Calu3 (cell line): ENCODE measurements at regions not wholly inside any gene's neighbourhood (a gene's known extent, or its start where the extent isn't known, plus 50 kb on each side); places are given as distances from the start of the nearest gene placed in this dataset.

ENCODE experiments used
- BruUV-seq: library from RNA; stranded (reverse); fragments of 400-500 nt; replicated peaks from 2 replicates; lab custom pipeline; 2021; lab: Mats Ljungman, UMichigan
- CTCF ChIA-PET: fragments of 300-600 bp; sonication (Branson Sonifier 250); formaldehyde crosslinking; loops from one replicate; lab custom pipeline; 2022; ENCODE audit warnings: antibody characterized with exemption; lab: Charles Lee
- DNase-seq: peaks from one replicate; pipeline ENCODE4 v3.0.0; 2022
- H3K27ac Mint-ChIP-seq: one replicate; pipeline ENCODE4 v1.8.0; 2022; ENCODE audit warnings: mixed read lengths; ENCODE audit not compliant: unreplicated experiment
- H3K27me3 Mint-ChIP-seq: one replicate; pipeline ENCODE4 v1.8.0; 2022; ENCODE audit warnings: mixed read lengths; ENCODE audit not compliant: unreplicated experiment
- H3K36me3 Mint-ChIP-seq: one replicate; pipeline ENCODE4 v1.8.0; 2022; ENCODE audit warnings: mild to moderate bottlenecking, moderate library complexity, mixed read lengths; ENCODE audit not compliant: insufficient read depth, unreplicated experiment
- H3K4me1 Mint-ChIP-seq: one replicate; pipeline ENCODE4 v1.8.0; 2022; ENCODE audit warnings: mild to moderate bottlenecking, low read depth, mixed read lengths; ENCODE audit not compliant: unreplicated experiment
- H3K4me3 Mint-ChIP-seq: one replicate; pipeline ENCODE4 v1.8.0; 2022; ENCODE audit warnings: mild to moderate bottlenecking, low read depth, moderate library complexity, mixed read lengths; ENCODE audit not compliant: unreplicated experiment
- H3K9me3 Mint-ChIP-seq: one replicate; pipeline ENCODE4 v1.8.0; 2022; ENCODE audit warnings: low read depth, mixed read lengths; ENCODE audit not compliant: unreplicated experiment
- CTCF ChIP-seq: fragments of 200-600 bp; IDR thresholded peaks from one replicate; pipeline ENCODE4 v1.8.0; 2022; ENCODE audit warnings: antibody characterized with exemption; ENCODE audit not compliant: unreplicated experiment
- intact Hi-C: fragments of 100-400 bp; cut with micrococcal nuclease; formaldehyde crosslinking; loops from one replicate; pipeline ENCODE4 v1.10.0; 2022; ENCODE audit not compliant: unreplicated experiment

DNA sequence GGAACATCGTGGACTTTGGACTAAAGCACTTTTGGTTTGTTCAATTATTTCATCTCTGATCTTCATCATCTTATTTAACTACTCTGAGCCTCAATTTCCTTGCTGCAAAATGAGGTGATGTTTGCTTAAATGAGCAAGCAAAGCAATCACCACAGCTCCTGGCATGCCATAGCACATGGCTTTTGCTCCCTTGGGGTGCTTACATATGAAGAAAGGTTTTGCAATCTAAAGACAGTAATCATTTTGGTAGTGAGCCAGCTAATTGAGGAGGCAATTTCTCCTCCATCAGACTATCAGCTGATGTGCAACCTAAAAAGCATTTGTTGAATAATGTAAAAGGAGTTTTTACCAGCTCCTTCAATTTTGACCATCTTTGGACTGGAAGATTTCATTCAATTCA lies 68.8 kb upstream of the KCNJ15 start:
- Mint-ChIP-seq H3K27ac (no peak overlapping the region), H3K36me3 (no peaks in the 10 kb centered on the region), H3K4me1 (no peaks in the 10 kb centered on the region), H3K9me3 (no peaks in the 10 kb centered on the region), H3K4me3 (no peak overlapping the region), H3K27me3 (no peaks in the 10 kb centered on the region)
- intact Hi-C loops, result no loop called here
- no peak for TF ChIP-seq CTCF
- CTCF ChIA-PET, result no interaction called here
- BruUV-seq, result no TSS peak
- DNase-seq, result no peak

DNA sequence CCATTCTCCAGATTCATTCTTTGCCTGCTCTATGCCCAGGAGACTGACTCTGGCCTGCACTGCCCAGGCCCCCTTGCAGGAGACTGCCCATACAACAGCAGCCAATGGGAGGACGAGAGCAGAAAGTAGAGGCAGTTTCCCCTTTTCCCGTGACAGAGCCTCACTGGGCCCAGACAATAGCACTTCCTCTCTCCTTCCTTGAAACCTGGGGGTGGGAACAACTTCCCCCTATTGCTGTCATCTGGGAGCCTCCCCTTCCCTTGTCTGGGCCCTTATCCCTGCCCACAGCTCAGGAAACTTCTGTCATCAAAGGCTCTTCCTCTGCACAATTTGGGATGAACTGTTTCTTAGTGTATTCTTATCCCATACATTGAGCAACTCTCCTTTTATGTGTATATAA lies 60.8 kb upstream of the KCNJ15 start:
- CTCF ChIA-PET, result no interaction called here
- Mint-ChIP-seq H3K36me3 (no peaks in the 10 kb centered on the region), H3K27me3 (peaks cover 8% of the 10 kb centered on the region), H3K4me3 (no peak overlapping the region), H3K27ac (no peak overlapping the region), H3K9me3 (peaks cover 4% of the 10 kb centered on the region), H3K4me1 (no peaks in the 10 kb centered on the region)
- no TSS peak for BruUV-seq
- DNase-seq, result no peak
- no peak for TF ChIP-seq CTCF
- intact Hi-C loops, result no loop called here

DNA sequence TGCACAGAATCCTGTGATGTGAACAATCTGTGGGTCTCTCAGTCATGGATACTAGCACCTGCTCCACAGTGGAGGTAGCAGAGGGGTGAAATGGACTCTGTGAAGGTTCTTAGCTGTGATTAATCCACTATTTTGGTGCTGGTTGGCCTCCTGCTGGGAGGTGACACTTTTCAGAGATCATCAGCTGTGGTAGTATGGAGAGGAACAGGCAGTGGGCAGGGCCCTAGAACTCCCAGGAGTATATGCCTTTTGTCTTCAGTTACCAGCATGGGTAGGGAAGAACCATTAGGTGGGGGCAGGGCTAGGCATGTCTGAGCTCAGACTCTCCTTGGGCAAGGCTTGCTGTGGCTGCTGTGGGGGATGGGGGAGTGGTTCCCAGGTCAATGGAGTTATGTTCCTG lies 54.0 kb upstream of the KCNJ15 start:
- TF ChIP-seq CTCF, result no peak
- no peaks in the 10 kb centered on the region for H3K36me3 Mint-ChIP-seq
- intact Hi-C loops, result no loop called here
- CTCF ChIA-PET, result no interaction called here
- H3K27me3 Mint-ChIP-seq, result peaks cover 35% of the 10 kb centered on the region
- H3K4me1 Mint-ChIP-seq, result no peaks in the 10 kb centered on the region
- DNase-seq, result no peak
- no peak overlapping the region for H3K4me3 Mint-ChIP-seq
- H3K27ac Mint-ChIP-seq, result no peak overlapping the region
- H3K9me3 Mint-ChIP-seq, result no peaks in the 10 kb centered on the region
- no TSS peak for BruUV-seq

DNA sequence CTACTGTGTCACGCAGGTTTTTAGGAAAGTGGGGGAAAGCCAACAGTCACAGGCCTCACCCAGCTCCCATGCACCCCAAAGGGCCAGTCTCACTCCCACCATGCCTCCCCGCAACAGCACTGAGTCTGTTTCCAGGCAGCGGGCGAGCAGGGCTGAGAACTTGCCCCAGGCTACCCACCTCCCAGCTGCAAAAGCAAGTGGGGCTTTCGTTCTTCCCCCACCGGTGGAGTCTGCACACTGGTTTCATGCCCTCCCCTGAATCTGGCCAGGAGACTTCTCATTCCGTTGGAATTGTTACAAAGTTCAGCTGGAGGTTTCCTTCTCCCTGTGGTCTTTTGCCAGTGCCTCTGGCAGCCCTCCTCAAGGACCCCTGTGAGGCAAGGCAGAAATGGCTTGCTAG lies 53.6 kb upstream of the KCNJ15 start:
- Mint-ChIP-seq H3K27me3 (peaks cover 39% of the 10 kb centered on the region), H3K4me3 (no peak overlapping the region), H3K9me3 (no peaks in the 10 kb centered on the region), H3K36me3 (no peaks in the 10 kb centered on the region), H3K4me1 (no peaks in the 10 kb centered on the region), H3K27ac (no peak overlapping the region)
- intact Hi-C loops, result no loop called here
- DNase-seq, result no peak
- CTCF ChIA-PET, result no interaction called here
- BruUV-seq, result no TSS peak
- TF ChIP-seq CTCF, result no peak
